GM12891 (cell line): ENCODE measurements at regions not wholly inside any gene's neighbourhood (a gene's known extent, or its start where the extent isn't known, plus 50 kb on each side); places are given as distances from the start of the nearest gene placed in this dataset.

Experiments
- PAX5 ChIP-seq: IDR thresholded peaks from 2 replicates; pipeline ENCODE4 v1.6.1; 2011; ENCODE audit warnings: low read length, moderate library complexity, mild to moderate bottlenecking; ENCODE audit not compliant: insufficient read depth, severe bottlenecking
- POLR2A ChIP-seq: IDR thresholded peaks from 2 replicates; pipeline ENCODE4 v1.6.1; 2011; ENCODE audit warnings: low read depth, low read length, control low read depth
- POLR2AphosphoS5 ChIP-seq: IDR thresholded peaks from 2 replicates; pipeline ENCODE4 v1.6.1; 2011; ENCODE audit warnings: low read depth, low read length, control low read depth
- TAF1 ChIP-seq: IDR thresholded peaks from 2 replicates; pipeline ENCODE4 v1.6.1; 2011; ENCODE audit warnings: low read depth, low read length, control low read depth

- TF ChIP-seq TAF1 = no peak
- TF ChIP-seq POLR2AphosphoS5 = no peak
- no peak for TF ChIP-seq POLR2A
- no peak for TF ChIP-seq PAX5
Observed at GRCh38 chr11:11747570-11747969, 94.2 kb upstream of the USP47 start.
